ENCODE measurements at regions not wholly inside any gene's neighbourhood (a gene's known extent, or its start where the extent isn't known, plus 50 kb on each side); places are given as distances from the start of the nearest gene placed in this dataset.

DNA sequence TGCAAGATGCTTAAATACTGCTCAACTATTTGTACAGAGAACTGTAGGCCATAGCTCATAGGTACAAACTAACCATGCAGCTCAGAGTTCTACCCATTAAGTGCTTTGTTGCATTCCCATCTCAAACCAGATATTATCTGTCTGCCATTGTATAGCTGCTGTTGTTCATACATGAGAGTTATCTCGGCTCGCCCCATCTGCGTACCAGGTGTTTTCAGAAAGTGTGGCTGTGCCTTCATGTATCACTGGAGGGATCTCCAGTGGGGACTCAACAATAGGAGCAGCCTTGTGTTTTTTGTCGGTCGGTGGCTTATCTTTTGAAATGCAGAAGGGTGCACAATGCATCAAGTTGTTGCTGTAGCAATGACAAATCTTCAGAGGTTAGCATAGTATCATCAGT is 678.3 kb downstream of the RERGL start:
- TF ChIP-seq CTCF (IDR thresholded peaks at IDR 0.05 in 4 of 5, conservative IDR thresholded peaks at IDR 0.05 in 1 of 5), result no peak
- no peak for TF ChIP-seq POLR2A (IDR thresholded peaks at IDR 0.05)
